ENCODE measurements at regions not wholly inside any gene's neighbourhood (a gene's known extent, or its start where the extent isn't known, plus 50 kb on each side); places are given as distances from the start of the nearest gene placed in this dataset.

GRCh38 chr2:158903711-158904405, 64.6 kb upstream of the TANC1 start:
- no peak for DNase-seq
- in situ Hi-C loops (cut with MboI; ENCODE audit: low pct_unique_long_range_greater_than_20kb, low sequenced_read_pairs): loop anchor here (25.0 kb wide), 1 partner anchor 208 kb away; no protein-coding TSS in a partner anchor

DNA sequence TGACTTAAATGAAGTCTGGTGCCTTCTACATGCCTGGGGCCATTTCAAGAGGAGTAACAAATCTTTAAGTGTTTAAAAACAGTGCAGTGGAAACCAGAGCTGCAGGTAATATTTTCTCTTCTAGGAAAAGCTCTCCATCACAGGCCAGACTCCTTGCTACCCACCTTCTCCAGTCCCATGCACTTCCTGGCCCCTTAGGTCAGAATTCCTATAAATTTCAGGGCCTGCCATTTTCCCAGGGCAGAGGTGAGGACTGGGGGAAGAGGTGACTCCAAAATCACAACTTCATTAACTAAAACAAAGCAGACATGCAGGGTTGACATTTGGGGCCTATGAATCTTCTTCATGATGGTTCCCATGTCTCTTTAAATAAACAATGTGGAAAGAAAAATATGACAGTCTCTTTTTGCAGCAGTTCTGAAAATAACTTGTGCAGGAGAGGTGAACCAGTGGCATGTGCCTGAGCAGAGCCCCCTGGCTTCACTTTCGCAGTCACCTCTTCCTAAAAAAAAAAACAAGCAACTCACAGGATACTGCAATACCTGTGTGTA, 63.7 kb upstream of the TANC1 start:
- no peak for DNase-seq
- in situ Hi-C loops (cut with MboI; ENCODE audit: low pct_unique_long_range_greater_than_20kb, low sequenced_read_pairs): loop anchor here (25.0 kb wide), 1 partner anchor 208 kb away; no protein-coding TSS in a partner anchor

DNA sequence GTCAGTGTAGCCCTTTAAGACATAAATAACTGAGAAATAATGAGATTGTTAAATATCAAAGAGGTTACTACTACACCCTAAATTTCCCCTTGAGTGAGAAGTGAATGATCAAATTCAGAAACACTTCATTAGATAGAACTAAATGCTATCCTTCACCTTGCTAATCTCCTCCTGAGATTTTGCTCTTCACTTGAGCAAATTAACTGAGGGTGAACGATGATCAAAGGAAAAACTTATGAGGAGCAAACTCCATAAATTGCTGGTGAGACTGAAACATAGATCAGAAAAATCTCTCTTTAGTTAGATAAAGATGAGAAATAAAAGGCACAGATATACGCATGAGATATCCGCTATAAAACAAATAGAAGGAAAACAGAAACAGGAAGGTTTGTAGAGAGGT, 63.1 kb upstream of the TANC1 start:
- DNase-seq: no peak
- in situ Hi-C loops (cut with MboI; ENCODE audit: low pct_unique_long_range_greater_than_20kb, low sequenced_read_pairs): loop anchor here (25.0 kb wide), 1 partner anchor 207 kb away; no protein-coding TSS in a partner anchor

DNA sequence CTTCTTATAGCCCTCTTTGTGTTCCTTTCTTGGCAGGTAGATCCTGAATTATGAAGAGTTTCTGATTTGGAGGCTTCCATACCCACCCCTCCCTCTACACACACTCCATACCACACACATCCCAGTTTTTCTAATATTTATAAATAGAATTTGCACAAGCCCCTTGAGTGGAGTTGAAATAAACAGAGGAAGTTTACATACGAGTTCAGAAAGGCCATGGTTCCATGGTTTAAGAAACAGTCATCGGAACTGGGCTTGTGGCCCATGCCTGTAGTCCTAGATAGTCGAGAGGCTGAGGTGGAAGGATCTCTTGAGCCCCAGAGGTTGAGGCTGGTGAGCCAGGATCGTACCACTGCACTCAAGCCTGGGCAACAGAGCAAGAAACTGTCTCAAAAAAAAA, 62.7 kb upstream of the TANC1 start:
- in situ Hi-C loops (cut with MboI; ENCODE audit: low pct_unique_long_range_greater_than_20kb, low sequenced_read_pairs): loop anchor here (25.0 kb wide), 1 partner anchor 207 kb away; no protein-coding TSS in a partner anchor
- DNase-seq: no peak

DNA sequence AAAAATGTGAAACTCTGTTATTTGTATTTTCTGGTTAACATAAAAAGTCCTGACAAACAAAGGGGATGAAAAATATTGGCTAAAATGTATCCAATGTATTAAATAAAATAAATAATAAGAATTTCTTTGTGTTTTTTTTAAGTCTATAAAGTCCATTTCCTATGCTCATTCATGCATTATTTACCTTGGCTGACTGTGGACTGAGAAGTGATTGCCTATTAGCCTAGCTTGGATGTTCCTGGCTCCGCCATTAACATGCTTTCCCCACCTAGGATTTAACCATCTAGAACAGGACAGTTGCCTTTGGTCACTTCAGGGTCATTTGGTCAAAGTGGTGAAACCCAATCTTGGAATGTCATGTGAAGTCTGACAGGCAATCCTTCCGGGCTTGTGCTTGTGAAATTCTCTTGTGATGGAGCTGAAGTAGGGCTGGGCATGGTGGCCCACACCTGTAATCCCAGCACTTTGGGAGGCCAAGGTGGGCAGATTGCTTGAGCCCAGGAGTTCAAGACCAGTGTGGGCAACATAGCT, 60.4 kb upstream of the TANC1 start:
- DNase-seq: no peak
- in situ Hi-C loops (cut with MboI; ENCODE audit: low pct_unique_long_range_greater_than_20kb, low sequenced_read_pairs): loop anchor here (25.0 kb wide), 1 partner anchor 204 kb away; no protein-coding TSS in a partner anchor

DNA sequence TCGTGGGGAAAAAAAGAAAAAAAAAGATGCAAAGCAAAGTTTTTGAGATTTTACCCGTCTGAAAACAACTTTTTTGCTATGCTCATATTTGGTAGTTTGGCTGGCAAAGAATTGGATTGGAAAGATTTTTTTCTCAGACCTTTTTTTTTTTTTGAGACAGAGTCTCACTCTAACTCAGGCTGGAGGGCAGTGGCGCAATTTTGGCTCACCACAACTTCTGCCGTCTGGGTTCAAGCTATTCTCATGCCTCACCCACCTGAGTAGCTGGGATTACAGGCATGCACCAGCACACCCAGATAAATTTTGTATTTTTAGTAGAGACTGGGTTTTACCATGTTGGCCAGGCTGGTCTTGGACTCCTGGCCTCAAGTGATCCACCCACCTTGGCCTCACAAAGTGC, 56.3 kb upstream of the TANC1 start:
- peak; percentile 59 for DNase-seq
- in situ Hi-C loops (cut with MboI; ENCODE audit: low pct_unique_long_range_greater_than_20kb, low sequenced_read_pairs): loop anchor here (25.0 kb wide), 1 partner anchor 200 kb away; no protein-coding TSS in a partner anchor

- no peak for DNase-seq
- in situ Hi-C loops (cut with MboI; ENCODE audit: low pct_unique_long_range_greater_than_20kb, low sequenced_read_pairs): loop anchor here (25.0 kb wide), 1 partner anchor 200 kb away; no protein-coding TSS in a partner anchor
These were observed 55.7 kb upstream of the TANC1 start for GRCh38 chr2:158912765-158913164.

- in situ Hi-C loops (cut with MboI; ENCODE audit: low pct_unique_long_range_greater_than_20kb, low sequenced_read_pairs): loop anchor here (25.0 kb wide), 1 partner anchor 198 kb away; no protein-coding TSS in a partner anchor
- no peak for DNase-seq
These were observed 54.4 kb upstream of the TANC1 start for GRCh38 chr2:158914066-158914465.

- no peak for DNase-seq
- in situ Hi-C loops (cut with MboI; ENCODE audit: low pct_unique_long_range_greater_than_20kb, low sequenced_read_pairs): loop anchor here (25.0 kb wide), 1 partner anchor 198 kb away; no protein-coding TSS in a partner anchor
These were observed 53.7 kb upstream of the TANC1 start for GRCh38 chr2:158914731-158915130.

GRCh38 chr2:158917121-158917520, 51.3 kb upstream of the TANC1 start:
- no peak for DNase-seq
- in situ Hi-C loops (cut with MboI; ENCODE audit: low pct_unique_long_range_greater_than_20kb, low sequenced_read_pairs): loop anchor here (25.0 kb wide), 1 partner anchor 195 kb away; no protein-coding TSS in a partner anchor

DNA sequence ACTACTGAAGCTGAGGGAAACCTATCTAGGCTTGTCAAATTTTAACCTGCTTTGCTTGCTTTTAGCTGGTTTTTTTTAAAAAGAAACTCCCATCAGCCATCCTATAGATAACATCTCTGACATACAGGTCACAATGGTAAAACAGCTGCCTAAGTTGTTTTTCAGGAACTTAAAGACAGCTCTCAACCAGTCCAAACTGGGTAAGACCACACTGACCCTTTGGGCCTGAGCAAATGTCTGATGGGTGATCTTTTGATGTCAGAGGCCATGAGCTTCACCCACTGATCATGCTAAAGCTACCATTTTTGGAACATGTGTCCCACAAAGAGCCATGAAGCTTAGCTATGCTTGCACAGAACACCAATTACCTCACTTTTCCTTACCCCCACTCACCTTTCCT, 50.0 kb upstream of the TANC1 start:
- in situ Hi-C loops (cut with MboI; ENCODE audit: low pct_unique_long_range_greater_than_20kb, low sequenced_read_pairs): loop anchor here (25.0 kb wide), 1 partner anchor 194 kb away; no protein-coding TSS in a partner anchor
- DNase-seq: no peak

Data from KBM-7 (cell line).